ENCODE measurements at regions not wholly inside any gene's neighbourhood (a gene's known extent, or its start where the extent isn't known, plus 50 kb on each side); places are given as distances from the start of the nearest gene placed in this dataset.

DNA sequence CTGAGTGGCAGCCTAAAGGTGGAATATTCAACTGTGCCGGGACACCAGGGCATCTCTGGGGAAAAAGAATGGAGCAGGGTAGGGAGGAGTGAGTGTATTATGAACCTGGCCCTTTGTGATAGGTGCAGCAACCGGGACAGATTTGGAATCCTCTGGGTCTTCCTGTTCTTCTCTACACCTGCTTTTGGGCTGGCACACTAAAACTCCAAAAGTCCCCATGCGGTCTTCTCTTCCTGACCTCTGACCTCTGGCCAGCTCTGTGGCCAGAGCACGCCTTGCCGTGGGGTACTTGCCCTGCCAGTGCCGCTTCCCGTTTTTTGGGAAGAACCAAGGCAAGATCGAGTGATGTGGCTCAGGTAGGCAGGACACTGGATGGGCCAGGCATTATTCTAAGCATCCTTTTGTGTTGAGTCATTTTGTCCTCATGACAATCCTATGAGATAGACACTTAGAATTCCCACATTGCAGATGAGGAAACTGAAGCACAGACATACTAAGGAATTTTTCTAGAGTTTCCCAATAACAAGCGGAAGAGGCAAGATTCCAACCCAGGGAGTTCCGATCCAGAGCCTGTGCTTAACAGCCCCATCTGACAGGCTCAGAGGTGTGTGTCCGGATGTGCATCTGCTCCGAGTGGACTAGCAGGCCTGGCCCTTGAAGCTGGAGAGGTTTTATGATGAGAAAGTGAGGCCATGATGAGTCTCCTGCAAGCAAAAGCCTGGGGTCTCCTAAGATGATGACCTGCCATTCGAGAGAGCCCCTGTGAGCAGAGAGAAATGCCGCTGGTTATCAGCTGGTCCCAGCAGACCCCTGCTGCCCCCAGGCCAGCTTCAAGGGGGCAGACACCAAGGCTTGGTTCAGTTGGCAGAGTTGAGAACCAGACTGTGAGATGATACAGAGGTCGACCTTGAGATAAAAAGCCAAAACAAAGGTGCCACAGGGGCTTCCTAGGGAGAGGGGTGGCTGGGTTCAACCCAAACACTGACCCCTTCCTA, 67.9 kb upstream of the ESRRB start:
- no peak for DNase-seq

DNA sequence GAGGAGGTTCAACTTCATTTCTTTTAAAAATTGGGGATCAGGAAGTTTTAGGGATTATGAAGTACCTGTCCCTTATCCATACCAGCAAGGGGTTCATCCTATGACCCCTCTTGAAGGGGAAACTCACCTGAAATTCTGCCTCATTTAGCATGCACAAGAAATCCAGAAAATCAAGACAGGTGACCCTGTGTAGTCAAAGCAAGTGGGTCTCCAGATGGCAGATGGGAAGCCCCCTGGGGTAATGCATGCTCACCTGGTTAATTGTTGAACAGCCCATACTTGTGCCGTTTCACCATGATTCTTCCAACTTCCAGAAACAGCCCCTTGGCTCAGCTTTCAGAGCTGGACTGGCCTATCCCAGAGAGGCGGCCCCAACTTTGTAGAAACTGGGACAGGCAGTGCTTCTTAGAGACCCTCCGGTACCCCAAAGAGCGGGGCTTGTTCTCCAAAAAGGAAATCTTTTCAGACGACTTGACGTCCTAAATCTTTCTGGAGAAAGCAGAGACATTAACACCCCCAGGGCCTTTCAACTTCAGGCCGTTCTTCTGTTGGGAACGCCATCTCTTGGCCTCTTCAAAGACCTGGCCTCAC, 66.3 kb upstream of the ESRRB start:
- DNase-seq = no peak

DNA sequence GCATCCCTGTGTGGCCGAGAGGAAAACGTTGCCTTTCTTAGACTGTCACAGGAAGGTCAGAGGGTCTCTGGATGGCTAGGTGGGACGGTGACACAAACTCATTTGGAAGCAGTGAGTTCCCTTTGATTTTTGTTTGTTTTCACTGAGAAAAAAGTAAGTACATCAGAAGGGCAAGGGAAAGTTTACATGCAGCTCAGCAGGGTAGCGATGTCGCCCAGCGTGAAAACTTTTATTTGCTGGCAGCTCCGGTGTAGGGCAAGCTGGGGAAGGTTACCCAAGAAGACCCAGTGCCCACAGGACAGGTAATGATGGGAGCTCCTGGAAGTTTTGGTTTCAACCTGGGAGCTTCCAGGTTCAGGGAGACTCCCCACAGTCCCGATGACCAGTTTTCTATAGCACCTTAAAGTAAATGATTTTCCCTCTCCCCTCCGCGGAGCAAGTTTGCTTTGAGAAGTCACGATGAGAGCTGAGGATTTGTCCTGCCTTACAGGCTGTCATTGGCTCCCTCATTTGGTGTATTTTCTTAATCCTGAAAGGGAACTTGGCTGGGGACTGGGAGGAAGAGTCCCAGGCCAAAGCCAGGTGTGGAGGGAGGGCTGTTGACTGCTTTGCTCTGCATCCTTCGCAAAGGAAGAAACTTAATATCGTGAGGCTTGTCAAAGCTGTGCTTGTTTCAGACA, 64.7 kb upstream of the ESRRB start:
- DNase-seq = no peak

DNA sequence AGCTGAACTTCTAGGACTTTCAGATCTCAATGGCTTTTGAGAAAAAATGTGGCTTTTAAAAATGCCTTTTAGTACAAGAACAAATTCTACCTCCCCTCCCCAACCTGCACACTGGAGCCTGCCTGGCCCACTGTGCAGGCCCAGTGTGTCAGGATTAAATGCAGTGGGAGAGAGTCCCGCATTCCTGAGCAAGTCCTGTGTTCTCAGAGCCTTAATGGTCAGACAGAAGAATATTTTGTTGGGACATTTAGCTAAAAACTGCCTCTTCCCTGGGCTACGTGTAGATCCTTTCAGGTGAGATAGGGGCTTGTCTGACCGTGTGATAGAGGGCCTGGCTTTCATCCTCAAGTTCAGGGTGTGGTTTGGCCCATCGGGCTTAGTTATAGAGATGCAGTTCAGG, 63.1 kb upstream of the ESRRB start:
- no peak for DNase-seq

GRCh38 chr14:76313303-76313702, 62.6 kb upstream of the ESRRB start:
- no peak for DNase-seq

- no peak for DNase-seq
Measured at GRCh38 chr14:76313852-76314251, 62.1 kb upstream of the ESRRB start.

GRCh38 chr14:76314521-76315034, 61.4 kb upstream of the ESRRB start:
- DNase-seq = no peak

- no peak for DNase-seq
Measured at GRCh38 chr14:76320486-76320885, 55.5 kb upstream of the ESRRB start.

GRCh38 chr14:76320975-76321374, 55.0 kb upstream of the ESRRB start:
- no peak for DNase-seq

GRCh38 chr14:76322594-76323220, 53.2 kb upstream of the ESRRB start:
- DNase-seq = no peak

GRCh38 chr14:76323331-76324050, 52.4 kb upstream of the ESRRB start:
- DNase-seq = no peak

DNA sequence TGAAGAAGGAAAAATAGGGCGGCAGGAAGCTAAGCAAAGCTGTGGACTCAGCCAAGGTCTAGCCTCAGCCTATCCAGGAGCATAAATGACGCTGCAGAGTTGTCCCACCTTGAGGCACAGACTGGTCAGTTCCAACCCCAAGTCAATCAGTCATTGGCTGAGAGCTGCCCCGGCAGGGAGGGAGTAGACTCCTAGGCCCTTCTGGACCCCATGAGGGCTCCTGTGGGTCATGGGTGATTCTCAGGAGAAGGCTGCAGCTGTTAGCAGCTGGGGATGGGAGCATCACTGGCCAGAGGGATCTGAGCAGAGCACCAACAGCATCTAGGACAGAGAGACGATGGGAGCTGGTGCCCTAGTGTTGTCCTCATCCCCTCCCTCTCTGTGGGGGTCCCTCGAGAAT, 51.8 kb upstream of the ESRRB start:
- DNase-seq = no peak

Measured in stimulated activated naive CD4-positive, alpha-beta T cell (primary cell).